A673 (cell line): ENCODE measurements at regions not wholly inside any gene's neighbourhood (a gene's known extent, or its start where the extent isn't known, plus 50 kb on each side); places are given as distances from the start of the nearest gene placed in this dataset.

Experiments used
- BruUV-seq: library from RNA; stranded (reverse); fragments of 400-500 nt; replicated peaks from 2 replicates; lab custom pipeline; 2021; lab: Mats Ljungman, UMichigan
- CTCF ChIA-PET: fragments of 300-600 bp; sonication (Branson Sonifier 250); formaldehyde crosslinking; loops from one replicate; lab custom pipeline; 2022; ENCODE audit warnings: antibody characterized with exemption; lab: Charles Lee
- POLR2A ChIA-PET: fragments of 300-600 bp; sonication (Branson Sonifier 250); formaldehyde crosslinking; loops from one replicate; lab custom pipeline; 2022; ENCODE audit warnings: antibody characterized with exemption; ENCODE audit not compliant: low non-redundant PET; lab: Charles Lee
- DNase-seq: peaks from one replicate; pipeline ENCODE4 v3.0.0-alpha.2; 2015; ENCODE audit warnings: low spot score
- H3K27ac ChIP-seq: fragments of 200-600 bp; sonication (generic); 2 replicates; pipeline ENCODE4 v1.5.1; 2016; ENCODE audit warnings: mixed run types, low read depth, mild to moderate bottlenecking, mixed read lengths, antibody characterized with exemption, low read length; ENCODE audit not compliant: poor library complexity, severe bottlenecking
- H3K27me3 ChIP-seq: fragments of 200-600 bp; sonication (generic); replicated peaks from 2 replicates; pipeline ENCODE4 v1.6.1; 2017; ENCODE audit warnings: mixed run types, low read depth, mild to moderate bottlenecking, mixed read lengths, antibody characterized with exemption, low read length; ENCODE audit not compliant: insufficient read depth, poor library complexity
- H3K36me3 ChIP-seq: fragments of 200-600 bp; sonication (generic); 2 replicates; pipeline ENCODE4 v1.6.1; 2016; ENCODE audit warnings: mixed run types, mild to moderate bottlenecking, mixed read lengths, antibody characterized with exemption, low read length; ENCODE audit not compliant: insufficient read depth, poor library complexity, severe bottlenecking
- H3K4me1 ChIP-seq: fragments of 200-600 bp; sonication (generic); 2 replicates; pipeline ENCODE4 v1.6.1; 2017; ENCODE audit warnings: mixed run types, mild to moderate bottlenecking, mixed read lengths, antibody characterized with exemption, low read length; ENCODE audit not compliant: insufficient read depth, poor library complexity, severe bottlenecking
- H3K4me3 ChIP-seq: fragments of 200-600 bp; sonication (generic); 2 replicates; pipeline ENCODE4 v1.5.1; 2016; ENCODE audit warnings: low read depth, mixed run types, mild to moderate bottlenecking, mixed read lengths, low read length; ENCODE audit not compliant: poor library complexity, severe bottlenecking
- H3K9me3 ChIP-seq: fragments of 200-600 bp; sonication (generic); 2 replicates; pipeline ENCODE4 v1.6.1; 2016; ENCODE audit warnings: mixed run types, low read depth, mild to moderate bottlenecking, mixed read lengths, antibody characterized with exemption, low read length; ENCODE audit not compliant: poor library complexity, severe bottlenecking
- CTCF ChIP-seq: fragments of 300-800, 200-600 bp; sonication (generic); conservative IDR thresholded peaks from 2 replicates; pipeline ENCODE4 v1.5.1; 2017; ENCODE audit warnings: low read depth, mild to moderate bottlenecking, antibody characterized with exemption, low read length, moderate library complexity, mixed read lengths
- EZH2 ChIP-seq: fragments of 200-600 bp; sonication (generic); IDR thresholded peaks from 2 replicates; pipeline ENCODE4 v1.6.1; 2017; ENCODE audit warnings: borderline replicate concordance, low read depth, mild to moderate bottlenecking, mixed read lengths, antibody characterized with exemption, low read length; ENCODE audit not compliant: poor library complexity, severe bottlenecking
- intact Hi-C: fragments of 100-400 bp; cut with micrococcal nuclease; formaldehyde crosslinking; loops from one replicate; pipeline ENCODE4 v1.10.0; 2022; ENCODE audit not compliant: unreplicated experiment

- ChIA-PET POLR2A (no interaction called here), CTCF (no interaction called here)
- no peaks in the 10 kb centered on the region for H3K9me3 ChIP-seq
- H3K4me3 ChIP-seq = no peak overlapping the region
- no TSS peak for BruUV-seq
- H3K4me1 ChIP-seq = peaks cover 12% of the 10 kb centered on the region
- DNase-seq = no peak
- no peak overlapping the region for H3K27ac ChIP-seq
- intact Hi-C loops = no loop called here
- TF ChIP-seq EZH2 = no peak
- no peak for TF ChIP-seq CTCF
- no peaks in the 10 kb centered on the region for H3K27me3 ChIP-seq
- no peaks in the 10 kb centered on the region for H3K36me3 ChIP-seq
Observed at GRCh38 chr13:83281654-83282053, 600.6 kb downstream of the SLITRK1 start.

DNA sequence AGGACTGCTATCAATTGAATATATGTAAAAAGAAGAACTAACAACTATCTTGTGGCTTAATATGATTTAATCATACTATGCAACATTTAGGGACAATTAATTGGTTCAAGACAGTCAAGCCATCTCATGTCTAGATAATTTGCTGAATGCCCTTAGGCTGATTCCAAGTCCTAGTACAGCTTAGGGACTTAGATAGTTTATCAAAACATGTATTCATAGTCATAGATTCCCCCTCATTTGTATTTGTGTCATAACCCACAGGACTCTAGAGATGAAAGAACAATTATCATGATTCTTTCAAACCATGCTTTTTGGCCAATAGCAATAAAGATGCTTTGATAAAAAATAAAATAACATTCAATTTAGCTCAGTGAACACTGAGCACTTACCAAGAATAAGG, 607.6 kb downstream of the SLITRK1 start:
- Histone ChIP-seq H3K9me3 (no peaks in the 10 kb centered on the region), H3K36me3 (no peaks in the 10 kb centered on the region), H3K27ac (no peak overlapping the region), H3K4me1 (peaks cover 8% of the 10 kb centered on the region), H3K27me3 (no peaks in the 10 kb centered on the region), H3K4me3 (no peak overlapping the region)
- DNase-seq = no peak
- CTCF ChIA-PET = no interaction called here
- TF ChIP-seq CTCF (no peak), EZH2 (no peak)
- POLR2A ChIA-PET = no interaction called here
- intact Hi-C loops = no loop called here
- BruUV-seq = no TSS peak

GRCh38 chr13:83272652-83273240, 609.5 kb downstream of the SLITRK1 start:
- peaks cover 8% of the 10 kb centered on the region for H3K4me1 ChIP-seq
- H3K9me3 ChIP-seq = no peaks in the 10 kb centered on the region
- BruUV-seq = no TSS peak
- no peak for DNase-seq
- TF ChIP-seq CTCF = no peak
- TF ChIP-seq EZH2 = no peak
- no peak overlapping the region for H3K4me3 ChIP-seq
- no peaks in the 10 kb centered on the region for H3K27me3 ChIP-seq
- intact Hi-C loops = no loop called here
- H3K27ac ChIP-seq = no peak overlapping the region
- ChIA-PET CTCF (no interaction called here), POLR2A (no interaction called here)
- no peaks in the 10 kb centered on the region for H3K36me3 ChIP-seq
